ENCODE measurements at regions not wholly inside any gene's neighbourhood (a gene's known extent, or its start where the extent isn't known, plus 50 kb on each side); places are given as distances from the start of the nearest gene placed in this dataset.

DNA sequence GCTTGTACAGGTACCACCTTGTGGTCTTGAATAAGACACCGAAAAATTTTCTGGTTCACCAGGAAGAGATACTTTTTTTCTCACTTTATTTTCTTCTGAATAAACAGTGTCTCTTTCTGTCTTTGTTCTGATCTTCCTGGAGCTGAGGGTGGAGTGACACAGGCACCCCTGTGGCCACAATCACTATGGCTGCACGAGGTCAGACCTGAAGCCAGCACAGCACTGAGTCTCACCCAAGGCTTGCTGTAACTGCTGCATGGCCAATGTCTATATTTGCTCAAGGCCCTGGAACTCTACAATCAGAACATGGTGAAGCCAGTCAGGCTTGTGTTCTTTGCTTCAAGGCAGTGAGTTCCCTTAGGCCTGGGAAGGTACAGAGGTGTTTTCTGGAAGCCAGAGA is 87.2 kb downstream of the GPR174 start:
- TF ChIP-seq, protein P1, sequence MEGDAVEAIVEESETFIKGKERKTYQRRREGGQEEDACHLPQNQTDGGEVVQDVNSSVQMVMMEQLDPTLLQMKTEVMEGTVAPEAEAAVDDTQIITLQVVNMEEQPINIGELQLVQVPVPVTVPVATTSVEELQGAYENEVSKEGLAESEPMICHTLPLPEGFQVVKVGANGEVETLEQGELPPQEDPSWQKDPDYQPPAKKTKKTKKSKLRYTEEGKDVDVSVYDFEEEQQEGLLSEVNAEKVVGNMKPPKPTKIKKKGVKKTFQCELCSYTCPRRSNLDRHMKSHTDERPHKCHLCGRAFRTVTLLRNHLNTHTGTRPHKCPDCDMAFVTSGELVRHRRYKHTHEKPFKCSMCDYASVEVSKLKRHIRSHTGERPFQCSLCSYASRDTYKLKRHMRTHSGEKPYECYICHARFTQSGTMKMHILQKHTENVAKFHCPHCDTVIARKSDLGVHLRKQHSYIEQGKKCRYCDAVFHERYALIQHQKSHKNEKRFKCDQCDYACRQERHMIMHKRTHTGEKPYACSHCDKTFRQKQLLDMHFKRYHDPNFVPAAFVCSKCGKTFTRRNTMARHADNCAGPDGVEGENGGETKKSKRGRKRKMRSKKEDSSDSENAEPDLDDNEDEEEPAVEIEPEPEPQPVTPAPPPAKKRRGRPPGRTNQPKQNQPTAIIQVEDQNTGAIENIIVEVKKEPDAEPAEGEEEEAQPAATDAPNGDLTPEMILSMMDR (IDR thresholded peaks at IDR 0.05), result no peak
- no peak for TF ChIP-seq POLR2A (IDR thresholded peaks at IDR 0.05)
